ENCODE measurements at regions not wholly inside any gene's neighbourhood (a gene's known extent, or its start where the extent isn't known, plus 50 kb on each side); places are given as distances from the start of the nearest gene placed in this dataset.
"Not testable (repeated sequence)": the region's sequence is repeated elsewhere in the genome, so short reads cannot be mapped to it uniquely, and the experiment has no call there.

- no peak for DNase-seq (ENCODE audit: low read depth in 1 of 2, low spot score in 1 of 2)
- in situ Hi-C loops (cut with HindIII; ENCODE audit: low pct_unique_long_range_greater_than_20kb, low sequenced_read_pairs): no loop called here
- no peak for TF ChIP-seq JUND (IDR thresholded peaks at IDR 0.05; ENCODE audit: low read depth)
Measured at GRCh38 chr14:21923820-21924219, 250.2 kb upstream of the OR4E1 start.

- DNase-seq (ENCODE audit: low read depth in 1 of 2, low spot score in 1 of 2): no peak
- in situ Hi-C loops (cut with HindIII; ENCODE audit: low pct_unique_long_range_greater_than_20kb, low sequenced_read_pairs): no loop called here
- no peak for TF ChIP-seq JUND (IDR thresholded peaks at IDR 0.05; ENCODE audit: low read depth)
Measured at GRCh38 chr14:21921453-21921852, 247.8 kb upstream of the OR4E1 start.

- in situ Hi-C loops (cut with HindIII; ENCODE audit: low pct_unique_long_range_greater_than_20kb, low sequenced_read_pairs): no loop called here
- peak; percentile 23 to 35 for DNase-seq (ENCODE audit: low read depth in 1 of 2, low spot score in 1 of 2)
- TF ChIP-seq JUND (IDR thresholded peaks at IDR 0.05; ENCODE audit: low read depth): no peak
Measured at GRCh38 chr14:21917699-21918436, 244.2 kb upstream of the OR4E1 start.

GRCh38 chr14:21915826-21916225, 242.2 kb upstream of the OR4E1 start:
- no peak for DNase-seq (ENCODE audit: low read depth in 1 of 2, low spot score in 1 of 2)
- in situ Hi-C loops (cut with HindIII; ENCODE audit: low pct_unique_long_range_greater_than_20kb, low sequenced_read_pairs): no loop called here
- TF ChIP-seq JUND (IDR thresholded peaks at IDR 0.05; ENCODE audit: low read depth): no peak

GRCh38 chr14:21913759-21914158, 240.1 kb upstream of the OR4E1 start:
- peak in 1 of 2 experiments; percentile 34 for DNase-seq (ENCODE audit: low read depth in 1 of 2, low spot score in 1 of 2)
- no peak for TF ChIP-seq JUND (IDR thresholded peaks at IDR 0.05; ENCODE audit: low read depth)
- in situ Hi-C loops (cut with HindIII; ENCODE audit: low pct_unique_long_range_greater_than_20kb, low sequenced_read_pairs): no loop called here

- in situ Hi-C loops (cut with HindIII; ENCODE audit: low pct_unique_long_range_greater_than_20kb, low sequenced_read_pairs): no loop called here
- no peak for TF ChIP-seq JUND (IDR thresholded peaks at IDR 0.05; ENCODE audit: low read depth)
- no peak for DNase-seq (ENCODE audit: low read depth in 1 of 2, low spot score in 1 of 2)
Measured at GRCh38 chr14:21912367-21912766, 238.7 kb upstream of the OR4E1 start.

GRCh38 chr14:21911877-21912276, 238.3 kb upstream of the OR4E1 start:
- no peak for DNase-seq (ENCODE audit: low read depth in 1 of 2, low spot score in 1 of 2)

GRCh38 chr14:21910260-21910659, 236.6 kb upstream of the OR4E1 start:
- DNase-seq (ENCODE audit: low read depth in 1 of 2, low spot score in 1 of 2): no peak
- no peak for TF ChIP-seq JUND (IDR thresholded peaks at IDR 0.05; ENCODE audit: low read depth)
- in situ Hi-C loops (cut with HindIII; ENCODE audit: low pct_unique_long_range_greater_than_20kb, low sequenced_read_pairs): no loop called here

More at GRCh38 chr14:21911877-21912276, 238.3 kb upstream of the OR4E1 start:
- no peak for TF ChIP-seq JUND (IDR thresholded peaks at IDR 0.05; ENCODE audit: low read depth)
- in situ Hi-C loops (cut with HindIII; ENCODE audit: low pct_unique_long_range_greater_than_20kb, low sequenced_read_pairs): no loop called here

- DNase-seq (ENCODE audit: low read depth in 1 of 2, low spot score in 1 of 2): no peak
- in situ Hi-C loops (cut with HindIII; ENCODE audit: low pct_unique_long_range_greater_than_20kb, low sequenced_read_pairs): no loop called here
- no peak for TF ChIP-seq JUND (IDR thresholded peaks at IDR 0.05; ENCODE audit: low read depth)
Measured at GRCh38 chr14:21902561-21903181, 229.1 kb upstream of the OR4E1 start.

GRCh38 chr14:21894898-21895194, 221.2 kb upstream of the OR4E1 start:
- in situ Hi-C loops (cut with HindIII; ENCODE audit: low pct_unique_long_range_greater_than_20kb, low sequenced_read_pairs); DNase-seq (ENCODE audit: low read depth in 1 of 2, low spot score in 1 of 2): not testable (repeated sequence)

GRCh38 chr14:21894003-21894897, 220.6 kb upstream of the OR4E1 start:
- no peak for TF ChIP-seq JUND (IDR thresholded peaks at IDR 0.05; ENCODE audit: low read depth)
- DNase-seq (ENCODE audit: low read depth in 1 of 2, low spot score in 1 of 2): no peak
- in situ Hi-C loops (cut with HindIII; ENCODE audit: low pct_unique_long_range_greater_than_20kb, low sequenced_read_pairs): no loop called here

- no peak for DNase-seq (ENCODE audit: low read depth in 1 of 2, low spot score in 1 of 2)
- no peak for TF ChIP-seq JUND (IDR thresholded peaks at IDR 0.05; ENCODE audit: low read depth)
- in situ Hi-C loops (cut with HindIII; ENCODE audit: low pct_unique_long_range_greater_than_20kb, low sequenced_read_pairs): no loop called here
Measured at GRCh38 chr14:21891921-21892320, 218.3 kb upstream of the OR4E1 start.

- in situ Hi-C loops (cut with HindIII; ENCODE audit: low pct_unique_long_range_greater_than_20kb, low sequenced_read_pairs): no loop called here
- no peak for DNase-seq (ENCODE audit: low read depth in 1 of 2, low spot score in 1 of 2)
- no peak for TF ChIP-seq JUND (IDR thresholded peaks at IDR 0.05; ENCODE audit: low read depth)
Measured at GRCh38 chr14:21884995-21885394, 211.4 kb upstream of the OR4E1 start.
